ENCODE measurements at regions not wholly inside any gene's neighbourhood (a gene's known extent, or its start where the extent isn't known, plus 50 kb on each side); places are given as distances from the start of the nearest gene placed in this dataset.
"Not testable (repeated sequence)": the region's sequence is repeated elsewhere in the genome, so short reads cannot be mapped to it uniquely, and the experiment has no call there.

GRCh38 chr5:82748688-82749460, 328.3 kb downstream of the TMEM167A start:
- no peak for DNase-seq

- no peak for DNase-seq
Observed at GRCh38 chr5:82747986-82748385, 329.2 kb downstream of the TMEM167A start.

GRCh38 chr5:82745016-82745415, 332.2 kb downstream of the TMEM167A start:
- no peak for DNase-seq

GRCh38 chr5:82738681-82739269, 338.4 kb downstream of the TMEM167A start:
- no peak for DNase-seq

- no peak for DNase-seq
Observed at GRCh38 chr5:82735160-82735789, 341.9 kb downstream of the TMEM167A start.

- DNase-seq, result no peak
Observed at GRCh38 chr5:82734347-82734746, 342.8 kb downstream of the TMEM167A start.

- no peak for DNase-seq
Observed at GRCh38 chr5:82730913-82731312, 346.3 kb downstream of the TMEM167A start.

- no peak for DNase-seq
Observed at GRCh38 chr5:82728926-82729702, 348.1 kb downstream of the TMEM167A start.

GRCh38 chr5:82723168-82723567, 354.0 kb downstream of the TMEM167A start:
- no peak for DNase-seq

- DNase-seq, result no peak
Observed at GRCh38 chr5:82721087-82721410, 356.1 kb downstream of the TMEM167A start.

- no peak for DNase-seq
Observed at GRCh38 chr5:82720213-82721086, 356.7 kb downstream of the TMEM167A start.

GRCh38 chr5:82719368-82719767, 357.8 kb downstream of the TMEM167A start:
- DNase-seq, result no peak

GRCh38 chr5:82717738-82718137, 359.5 kb downstream of the TMEM167A start:
- no peak for DNase-seq

- DNase-seq, result not testable (repeated sequence)
Observed at GRCh38 chr5:82714732-82715131, 362.5 kb downstream of the TMEM167A start.

- DNase-seq, result no peak
Observed at GRCh38 chr5:82713811-82714210, 363.4 kb downstream of the TMEM167A start.

GRCh38 chr5:82707741-82708140, 369.5 kb downstream of the TMEM167A start:
- DNase-seq, result no peak

GRCh38 chr5:82704381-82704780, 372.8 kb downstream of the TMEM167A start:
- no peak for DNase-seq

GRCh38 chr5:82702046-82702445, 375.1 kb downstream of the TMEM167A start:
- no peak for DNase-seq

- DNase-seq, result no peak
Observed at GRCh38 chr5:82699737-82700136, 377.5 kb downstream of the TMEM167A start.

GRCh38 chr5:82698026-82698425, 379.2 kb downstream of the TMEM167A start:
- DNase-seq, result no peak

GRCh38 chr5:82694711-82695285, 382.4 kb downstream of the TMEM167A start:
- DNase-seq, result no peak

- no peak for DNase-seq
Observed at GRCh38 chr5:82692826-82693225, 384.4 kb downstream of the TMEM167A start.
